Esophagus muscularis mucosa (tissue), 4 donors: ENCODE measurements at regions not wholly inside any gene's neighbourhood (a gene's known extent, or its start where the extent isn't known, plus 50 kb on each side); places are given as distances from the start of the nearest gene placed in this dataset.

Experiments used
- DNase-seq: peaks from one replicate; pipeline ENCODE4 v3.0.0-alpha.2; 2017; ENCODE audit errors: extremely low spot score
- H3K27ac ChIP-seq, 4 donors: fragments of 200-600 bp; sonication (generic); replicated peaks in 1 of 4; 1 replicate in 3 of 4; 2 replicates in 1 of 4; pipeline ENCODE4 v1.5.1; 2016 to 2019; ENCODE audit warnings: mild to moderate bottlenecking in 1 of 4
- H3K27me3 ChIP-seq, 4 donors: fragments of 200-600 bp; sonication (generic); one replicate each; pipeline versions ENCODE4 v1.5.1 to v1.6.0; 2016 to 2019
- H3K36me3 ChIP-seq, 4 donors: fragments of 200-600 bp; sonication (generic); one replicate each; pipeline ENCODE4 v1.5.1; 2016 to 2019
- H3K4me1 ChIP-seq, 4 donors: fragments of 200-600 bp; sonication (generic); one replicate each; pipeline ENCODE4 v1.5.1; 2016 to 2019
- H3K4me3 ChIP-seq, 4 donors: fragments of 200-600 bp; sonication (generic); 1 replicate in 2 of 4; 2 replicates in 2 of 4; pipeline ENCODE4 v1.5.1; 2016 to 2019; ENCODE audit warnings: mild to moderate bottlenecking in 4 of 4, moderate library complexity in 1 of 4
- H3K9me3 ChIP-seq, 4 donors: fragments of 200-600 bp; sonication (generic); 1 replicate in 3 of 4; 2 replicates in 1 of 4; pipeline ENCODE4 v1.5.1; 2016 to 2019
- EP300 ChIP-seq: sonication (generic); formaldehyde crosslinking; IDR thresholded peaks from one replicate; pipeline ENCODE4 v1.6.1; 2017; ENCODE audit warnings: antibody characterized with exemption
- POLR2A ChIP-seq: fragments of 450-650 bp; IDR thresholded peaks from one replicate; pipeline ENCODE4 v1.6.1; 2017; ENCODE audit warnings: antibody characterized with exemption, moderate library complexity, mild to moderate bottlenecking, low read depth
- POLR2AphosphoS5 ChIP-seq, 2 donors: sonication (generic); formaldehyde crosslinking; IDR thresholded peaks; one replicate each; pipeline ENCODE4 v1.6.1; 2017; ENCODE audit warnings: antibody characterized with exemption in 2 of 2
- WGBS: methylation state at CpG from one replicate; pipeline ENCODE4 v1.1.5; 2018; 5-methylcytosine and 5-hydroxymethylcytosine counted together
- intact Hi-C: fragments of 100-400 bp; cut with DNase I; formaldehyde crosslinking; loops from one replicate; pipeline ENCODE4 v1.15.1; 2023
- TF ChIP-seq, protein P1 (sequence below), 3 experiments: fragments of 200-600 bp in 2 of 3; fragments of 450-650 bp in 1 of 3; sonication (generic) in 2 of 3; IDR thresholded peaks; one replicate each; pipeline ENCODE4 v1.5.1; 2017 to 2019; ENCODE audit warnings: antibody characterized with exemption in 3 of 3, mild to moderate bottlenecking in 2 of 3, moderate library complexity in 1 of 3

- Histone ChIP-seq H3K36me3 (no peaks in the 10 kb centered on the region), H3K9me3 (peaks cover 0 to 9% (median 0%) of the 10 kb centered on the region in 4 donors), H3K4me3 (no peak overlapping the region), H3K4me1 (peaks cover 11 to 14% (median 12%) of the 10 kb centered on the region in 4 donors), H3K27me3 (no peaks in the 10 kb centered on the region), H3K27ac (no peak overlapping the region)
- TF ChIP-seq, protein P1, sequence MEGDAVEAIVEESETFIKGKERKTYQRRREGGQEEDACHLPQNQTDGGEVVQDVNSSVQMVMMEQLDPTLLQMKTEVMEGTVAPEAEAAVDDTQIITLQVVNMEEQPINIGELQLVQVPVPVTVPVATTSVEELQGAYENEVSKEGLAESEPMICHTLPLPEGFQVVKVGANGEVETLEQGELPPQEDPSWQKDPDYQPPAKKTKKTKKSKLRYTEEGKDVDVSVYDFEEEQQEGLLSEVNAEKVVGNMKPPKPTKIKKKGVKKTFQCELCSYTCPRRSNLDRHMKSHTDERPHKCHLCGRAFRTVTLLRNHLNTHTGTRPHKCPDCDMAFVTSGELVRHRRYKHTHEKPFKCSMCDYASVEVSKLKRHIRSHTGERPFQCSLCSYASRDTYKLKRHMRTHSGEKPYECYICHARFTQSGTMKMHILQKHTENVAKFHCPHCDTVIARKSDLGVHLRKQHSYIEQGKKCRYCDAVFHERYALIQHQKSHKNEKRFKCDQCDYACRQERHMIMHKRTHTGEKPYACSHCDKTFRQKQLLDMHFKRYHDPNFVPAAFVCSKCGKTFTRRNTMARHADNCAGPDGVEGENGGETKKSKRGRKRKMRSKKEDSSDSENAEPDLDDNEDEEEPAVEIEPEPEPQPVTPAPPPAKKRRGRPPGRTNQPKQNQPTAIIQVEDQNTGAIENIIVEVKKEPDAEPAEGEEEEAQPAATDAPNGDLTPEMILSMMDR (IDR thresholded peaks at IDR 0.05), result no peak
- TF ChIP-seq POLR2A, result no peak
- no peak for TF ChIP-seq EP300
- no peak for TF ChIP-seq POLR2AphosphoS5 (IDR thresholded peaks at IDR 0.05)
- DNase-seq, result no peak
- intact Hi-C loops, result no loop called here
- WGBS, result 88% methylated on average over 3 of the region's 3 CpGs
Observed at GRCh38 chr1:204760757-204761156, 75.2 kb upstream of the LRRN2 start.

- no peak overlapping the region for H3K27ac ChIP-seq
- H3K4me3 ChIP-seq, result no peak overlapping the region
- intact Hi-C loops, result loop anchor here (1.0 kb wide), 1 partner anchor 198 kb away; no protein-coding TSS in a partner anchor
- H3K9me3 ChIP-seq, result peaks cover 0 to 9% (median 0%) of the 10 kb centered on the region in 4 donors
- DNase-seq, result no peak
- peaks cover 0 to 2% (median 0%) of the 10 kb centered on the region in 4 donors for H3K27me3 ChIP-seq
- TF ChIP-seq POLR2AphosphoS5 (IDR thresholded peaks at IDR 0.05), result peak in 1 of 2 donors; percentile 44
- TF ChIP-seq, protein P1 (IDR thresholded peaks at IDR 0.05), result peak; percentile 77 to 93 (median 78)
- no peak for TF ChIP-seq POLR2A
- peaks cover 11 to 14% (median 12%) of the 10 kb centered on the region in 4 donors for H3K4me1 ChIP-seq
- WGBS, result 20% methylated on average over 16 of the region's 18 CpGs
- no peaks in the 10 kb centered on the region for H3K36me3 ChIP-seq
Observed at GRCh38 chr1:204763773-204764427, 78.4 kb upstream of the LRRN2 start.

DNA sequence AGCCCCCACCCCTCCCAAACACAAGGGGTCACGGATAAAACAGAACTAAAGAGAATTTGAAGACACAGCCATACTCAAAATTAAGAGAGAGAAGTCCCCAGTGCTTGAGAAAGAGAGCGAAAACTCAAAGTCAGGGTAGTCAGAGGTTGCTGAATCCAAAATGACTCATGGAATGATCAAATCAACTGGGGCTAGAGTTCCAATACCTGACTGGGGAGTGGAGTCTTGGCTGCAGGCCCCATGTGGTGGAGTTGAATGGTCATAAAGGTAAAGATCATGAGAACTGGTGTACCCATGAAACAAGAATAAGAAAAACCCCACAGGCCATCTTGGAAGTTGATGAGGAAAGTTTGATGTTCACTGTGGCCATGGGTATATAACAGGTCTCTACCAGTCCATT is 84.5 kb upstream of the LRRN2 start:
- Histone ChIP-seq H3K27ac (no peak overlapping the region), H3K27me3 (peaks cover 0 to 8% (median 0%) of the 10 kb centered on the region in 4 donors), H3K4me3 (no peak overlapping the region), H3K36me3 (no peaks in the 10 kb centered on the region), H3K4me1 (no peaks in the 10 kb centered on the region), H3K9me3 (no peaks in the 10 kb centered on the region)
- intact Hi-C loops, result no loop called here
- TF ChIP-seq EP300, result no peak
- TF ChIP-seq, protein P1 (IDR thresholded peaks at IDR 0.05), result no peak
- no peak for TF ChIP-seq POLR2AphosphoS5 (IDR thresholded peaks at IDR 0.05)
- no peak for TF ChIP-seq POLR2A
- WGBS, result 79% methylated on average over 2 of the region's 2 CpGs
- DNase-seq, result no peak

GRCh38 chr1:204771358-204771757 is 85.8 kb upstream of the LRRN2 start:
- intact Hi-C loops, result no loop called here
- H3K9me3 ChIP-seq, result no peaks in the 10 kb centered on the region
- H3K4me3 ChIP-seq, result no peak overlapping the region
- TF ChIP-seq POLR2A (no peak), POLR2AphosphoS5 (IDR thresholded peaks at IDR 0.05) (no peak), EP300 (no peak)
- TF ChIP-seq, protein P1 (IDR thresholded peaks at IDR 0.05), result no peak
- WGBS, result 90% methylated on average over 7 of the region's 7 CpGs
- DNase-seq, result no peak
- H3K27me3 ChIP-seq, result peaks cover 0 to 8% (median 0%) of the 10 kb centered on the region in 4 donors
- no peak overlapping the region for H3K27ac ChIP-seq
- H3K36me3 ChIP-seq, result no peaks in the 10 kb centered on the region
- H3K4me1 ChIP-seq, result no peaks in the 10 kb centered on the region

DNA sequence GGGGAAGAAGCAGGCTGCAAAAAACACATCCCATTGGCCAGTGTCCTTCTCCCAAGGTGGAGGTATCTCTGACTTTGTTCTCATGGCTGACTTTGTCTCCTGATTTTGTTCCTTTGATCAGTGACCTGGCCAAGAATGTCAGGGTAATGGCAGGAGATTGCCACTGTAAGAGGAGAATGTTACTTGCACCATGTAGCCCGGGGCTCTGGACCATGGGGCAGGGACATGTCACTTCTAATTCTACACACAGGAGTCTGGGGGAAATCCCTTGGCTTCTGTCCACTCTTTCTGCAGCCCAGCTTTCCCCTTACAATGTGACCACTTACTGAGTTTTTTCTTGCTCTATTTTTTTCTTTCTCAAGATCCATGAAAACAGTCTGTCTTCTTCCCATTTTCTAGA is 87.7 kb upstream of the LRRN2 start:
- TF ChIP-seq, protein P1 (IDR thresholded peaks at IDR 0.05), result no peak
- TF ChIP-seq POLR2AphosphoS5 (IDR thresholded peaks at IDR 0.05) (no peak), EP300 (no peak), POLR2A (no peak)
- no peaks in the 10 kb centered on the region for H3K9me3 ChIP-seq
- no peak overlapping the region for H3K27ac ChIP-seq
- no peak for DNase-seq
- intact Hi-C loops, result no loop called here
- WGBS, result 47% methylated on average over 1 of the region's 1 CpG
- no peak overlapping the region for H3K4me3 ChIP-seq
- peaks cover 0 to 8% (median 0%) of the 10 kb centered on the region in 4 donors for H3K27me3 ChIP-seq
- no peaks in the 10 kb centered on the region for H3K36me3 ChIP-seq
- H3K4me1 ChIP-seq, result no peaks in the 10 kb centered on the region
